ENCODE measurements at regions not wholly inside any gene's neighbourhood (a gene's known extent, or its start where the extent isn't known, plus 50 kb on each side); places are given as distances from the start of the nearest gene placed in this dataset.

- H3K27me3 ChIP-seq (ENCODE audit: control insufficient read depth, extremely low read depth, insufficient read depth, low read length): no peaks in the 10 kb centered on the region
- no peak for FAIRE-seq
- no peaks in the 10 kb centered on the region for H3K9me1 ChIP-seq (ENCODE audit: control insufficient read depth, extremely low read depth, insufficient read depth, low read length)
- DNase-seq (ENCODE audit: low read depth, low spot score): no peak
- H3K9me3 ChIP-seq (ENCODE audit: control insufficient read depth, low read depth, low read length): no peaks in the 10 kb centered on the region
- H3K4me2 ChIP-seq (ENCODE audit: control insufficient read depth, extremely low read depth, insufficient read depth, low read depth, low read length): no peak overlapping the region
- no peak overlapping the region for H2AFZ ChIP-seq (ENCODE audit: control insufficient read depth, low read length)
- H4K20me1 ChIP-seq (ENCODE audit: control insufficient read depth, extremely low read depth, insufficient read depth, low read length): no peaks in the 10 kb centered on the region
- TF ChIP-seq CTCF (optimal IDR thresholded peaks at IDR 0.05 in 1 of 3, IDR thresholded peaks at IDR 0.05 in 1 of 3, conservative IDR thresholded peaks at IDR 0.05 in 1 of 3; ENCODE audit: extremely low read depth in 1 of 3, insufficient read depth in 2 of 3, low read length in 3 of 3): no peak
- TF ChIP-seq EZH2 (IDR thresholded peaks at IDR 0.05; ENCODE audit: low read length): no peak
- no peaks in the 10 kb centered on the region for H3K79me2 ChIP-seq (ENCODE audit: control insufficient read depth, insufficient read depth, low read length)
- no peak overlapping the region for H3K9ac ChIP-seq (ENCODE audit: control insufficient read depth, extremely low read depth, insufficient read depth, low read length)
- no peak overlapping the region for H3K4me3 ChIP-seq (ENCODE audit: control insufficient read depth in 2 of 3, extremely low read depth in 1 of 3, insufficient read depth in 2 of 3, low read depth in 1 of 3, low read length in 3 of 3)
- dilution Hi-C loops (cut with MboI; ENCODE audit: extremely low pct_ligation_motif_present, low sequenced_read_pairs): no loop called here
- no peaks in the 10 kb centered on the region for H3K36me3 ChIP-seq (ENCODE audit: control insufficient read depth in 2 of 2, extremely low read depth in 1 of 2, insufficient read depth in 2 of 2, low read length in 2 of 2)
- H3K27ac ChIP-seq (ENCODE audit: control insufficient read depth, insufficient read depth, low read length): no peak overlapping the region
- peaks cover 1% of the 10 kb centered on the region for H3K4me1 ChIP-seq (ENCODE audit: control insufficient read depth, extremely low read depth, insufficient read depth, low read length)
Observed at GRCh38 chr3:107976202-107976800, 114.5 kb downstream of the CD47 start.

GRCh38 chr3:107975529-107976201 is 115.2 kb downstream of the CD47 start:
- no peak overlapping the region for H3K4me3 ChIP-seq (ENCODE audit: control insufficient read depth in 2 of 3, extremely low read depth in 1 of 3, insufficient read depth in 2 of 3, low read depth in 1 of 3, low read length in 3 of 3)
- H3K9me1 ChIP-seq (ENCODE audit: control insufficient read depth, extremely low read depth, insufficient read depth, low read length): no peaks in the 10 kb centered on the region
- no peaks in the 10 kb centered on the region for H3K79me2 ChIP-seq (ENCODE audit: control insufficient read depth, insufficient read depth, low read length)
- TF ChIP-seq CTCF (optimal IDR thresholded peaks at IDR 0.05 in 1 of 3, IDR thresholded peaks at IDR 0.05 in 1 of 3, conservative IDR thresholded peaks at IDR 0.05 in 1 of 3; ENCODE audit: extremely low read depth in 1 of 3, insufficient read depth in 2 of 3, low read length in 3 of 3): no peak
- no peak for TF ChIP-seq EZH2 (IDR thresholded peaks at IDR 0.05; ENCODE audit: low read length)
- no peak for FAIRE-seq
- H3K4me2 ChIP-seq (ENCODE audit: control insufficient read depth, extremely low read depth, insufficient read depth, low read depth, low read length): no peak overlapping the region
- no peaks in the 10 kb centered on the region for H4K20me1 ChIP-seq (ENCODE audit: control insufficient read depth, extremely low read depth, insufficient read depth, low read length)
- H3K36me3 ChIP-seq (ENCODE audit: control insufficient read depth in 2 of 2, extremely low read depth in 1 of 2, insufficient read depth in 2 of 2, low read length in 2 of 2): no peaks in the 10 kb centered on the region
- no peaks in the 10 kb centered on the region for H3K4me1 ChIP-seq (ENCODE audit: control insufficient read depth, extremely low read depth, insufficient read depth, low read length)
- H3K27ac ChIP-seq (ENCODE audit: control insufficient read depth, insufficient read depth, low read length): no peak overlapping the region
- H3K9ac ChIP-seq (ENCODE audit: control insufficient read depth, extremely low read depth, insufficient read depth, low read length): no peak overlapping the region
- no peaks in the 10 kb centered on the region for H3K27me3 ChIP-seq (ENCODE audit: control insufficient read depth, extremely low read depth, insufficient read depth, low read length)
- no peak for DNase-seq (ENCODE audit: low read depth, low spot score)
- dilution Hi-C loops (cut with MboI; ENCODE audit: extremely low pct_ligation_motif_present, low sequenced_read_pairs): no loop called here
- H2AFZ ChIP-seq (ENCODE audit: control insufficient read depth, low read length): no peak overlapping the region
- H3K9me3 ChIP-seq (ENCODE audit: control insufficient read depth, low read depth, low read length): no peaks in the 10 kb centered on the region

Data from keratinocyte (primary cell).